C1 segment of cervical spinal cord (tissue), 14 donors: ENCODE measurements at regions not wholly inside any gene's neighbourhood (a gene's known extent, or its start where the extent isn't known, plus 50 kb on each side); places are given as distances from the start of the nearest gene placed in this dataset.

ENCODE experiments used
- DNase-seq, 14 donors: peaks; one replicate each; lab custom pipeline; 2025; lab: John Stamatoyannopoulos, UW

DNA sequence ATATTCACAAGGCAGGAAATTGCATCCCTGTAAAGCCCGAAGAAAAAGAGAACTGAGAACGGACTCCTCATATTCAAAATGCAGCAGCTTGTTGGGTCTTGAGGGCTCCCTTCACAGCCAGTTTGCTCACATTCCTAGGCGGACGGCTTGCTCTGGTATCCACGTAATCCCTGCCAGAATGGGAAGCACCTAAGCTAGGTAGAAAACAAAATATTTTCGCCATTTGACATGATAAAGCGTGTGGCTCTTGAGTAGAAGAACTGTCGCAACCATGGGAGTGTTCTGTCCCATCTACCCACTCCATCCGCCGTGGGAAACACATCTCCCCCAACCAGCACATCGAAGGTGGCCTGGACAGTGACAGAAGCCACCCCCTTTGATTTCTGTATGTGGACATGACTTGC lies 183.1 kb downstream of the GAS1 start:
- DNase-seq = no peak

DNA sequence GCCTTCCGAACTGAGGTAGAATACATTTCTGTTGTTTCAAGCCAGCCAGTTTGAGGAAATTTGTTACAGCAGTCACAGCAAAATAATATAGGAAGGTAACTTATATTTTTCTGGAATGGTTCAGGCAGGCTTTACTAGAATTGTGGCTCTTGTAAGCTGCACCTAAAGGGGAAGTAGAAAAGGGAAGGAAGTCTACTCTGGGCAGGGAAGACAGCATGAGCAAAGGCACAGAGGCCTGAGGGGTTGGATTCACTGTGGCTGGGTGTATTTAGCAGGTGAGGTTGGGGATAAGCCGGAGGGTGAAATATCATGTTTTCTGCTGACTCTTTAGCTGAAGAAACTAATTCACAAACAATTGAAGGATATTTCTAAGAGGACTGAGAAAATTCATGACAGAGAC lies 183.5 kb downstream of the GAS1 start:
- DNase-seq = no peak

DNA sequence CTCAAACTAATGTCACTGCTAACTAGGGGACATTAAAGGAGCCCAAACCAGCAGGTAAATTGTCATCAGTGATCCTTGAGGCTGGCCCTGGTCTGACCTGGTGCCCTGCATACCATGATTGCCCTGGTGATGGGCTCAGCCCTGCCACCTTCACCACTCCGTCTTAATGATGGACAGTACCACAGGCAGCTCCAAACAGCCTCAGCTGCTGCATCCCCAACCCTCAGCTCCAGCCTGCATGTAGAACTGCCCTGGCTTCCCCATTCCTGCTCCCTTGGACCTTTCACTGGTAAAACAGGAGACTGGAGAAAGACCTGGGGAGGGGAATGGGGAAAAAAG lies 190.0 kb downstream of the GAS1 start:
- DNase-seq = no peak

DNA sequence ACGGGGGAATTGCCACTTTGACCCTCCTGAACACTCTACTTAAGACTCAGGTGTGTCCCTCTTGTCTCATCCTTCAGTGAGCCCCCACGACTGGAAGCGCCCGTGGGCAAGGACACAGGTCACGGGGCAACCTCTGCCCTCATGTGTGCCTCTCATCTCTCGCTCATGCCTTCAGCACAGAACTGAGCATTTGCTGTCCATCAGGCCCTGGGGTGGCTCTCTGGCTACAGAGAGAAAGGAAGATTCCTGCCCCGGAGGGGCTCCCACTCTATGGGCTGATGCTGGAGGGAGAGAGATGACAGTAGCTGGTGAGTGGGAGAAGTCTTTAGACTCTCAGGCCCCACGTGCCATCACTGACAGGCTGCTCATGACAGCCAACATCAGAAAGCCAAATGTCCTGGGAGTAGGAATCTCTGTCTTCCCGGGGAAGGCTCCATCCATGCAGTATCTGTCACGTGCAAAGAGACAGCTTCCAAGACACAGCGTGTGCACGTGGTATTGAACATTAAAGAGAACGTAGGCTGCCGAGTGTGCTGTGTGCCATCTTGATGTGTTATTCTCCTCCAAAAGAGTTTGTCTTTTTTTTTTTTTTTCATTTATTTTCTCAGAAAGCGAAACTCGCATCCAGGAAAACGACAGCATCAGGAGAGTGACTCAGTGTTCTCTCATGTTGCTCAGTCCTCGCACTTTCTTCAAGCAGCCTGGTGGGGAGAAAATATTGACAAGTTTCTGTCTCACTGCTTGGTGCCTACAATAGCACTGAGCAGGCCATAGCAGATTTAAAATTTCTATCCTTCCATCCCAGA lies 190.5 kb downstream of the GAS1 start:
- no peak for DNase-seq

DNA sequence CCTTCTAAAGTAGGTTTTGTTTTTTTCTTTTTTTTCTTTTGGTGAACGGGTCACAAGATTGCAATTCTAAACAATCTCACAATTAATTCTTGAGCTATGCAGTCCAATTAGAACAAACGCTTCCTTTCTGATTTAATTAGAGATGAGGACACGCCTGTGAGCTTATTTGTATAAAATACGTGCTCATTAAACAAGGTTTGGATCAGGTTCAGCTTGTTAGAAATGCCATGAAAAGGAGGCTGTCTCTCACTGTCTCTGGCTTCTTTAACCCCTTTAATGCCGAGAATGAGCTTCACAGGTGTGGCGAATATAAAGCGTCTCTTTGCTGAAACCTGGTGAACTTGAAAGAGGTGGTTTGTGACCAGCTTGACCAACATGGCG lies 191.8 kb downstream of the GAS1 start:
- DNase-seq = no peak

DNA sequence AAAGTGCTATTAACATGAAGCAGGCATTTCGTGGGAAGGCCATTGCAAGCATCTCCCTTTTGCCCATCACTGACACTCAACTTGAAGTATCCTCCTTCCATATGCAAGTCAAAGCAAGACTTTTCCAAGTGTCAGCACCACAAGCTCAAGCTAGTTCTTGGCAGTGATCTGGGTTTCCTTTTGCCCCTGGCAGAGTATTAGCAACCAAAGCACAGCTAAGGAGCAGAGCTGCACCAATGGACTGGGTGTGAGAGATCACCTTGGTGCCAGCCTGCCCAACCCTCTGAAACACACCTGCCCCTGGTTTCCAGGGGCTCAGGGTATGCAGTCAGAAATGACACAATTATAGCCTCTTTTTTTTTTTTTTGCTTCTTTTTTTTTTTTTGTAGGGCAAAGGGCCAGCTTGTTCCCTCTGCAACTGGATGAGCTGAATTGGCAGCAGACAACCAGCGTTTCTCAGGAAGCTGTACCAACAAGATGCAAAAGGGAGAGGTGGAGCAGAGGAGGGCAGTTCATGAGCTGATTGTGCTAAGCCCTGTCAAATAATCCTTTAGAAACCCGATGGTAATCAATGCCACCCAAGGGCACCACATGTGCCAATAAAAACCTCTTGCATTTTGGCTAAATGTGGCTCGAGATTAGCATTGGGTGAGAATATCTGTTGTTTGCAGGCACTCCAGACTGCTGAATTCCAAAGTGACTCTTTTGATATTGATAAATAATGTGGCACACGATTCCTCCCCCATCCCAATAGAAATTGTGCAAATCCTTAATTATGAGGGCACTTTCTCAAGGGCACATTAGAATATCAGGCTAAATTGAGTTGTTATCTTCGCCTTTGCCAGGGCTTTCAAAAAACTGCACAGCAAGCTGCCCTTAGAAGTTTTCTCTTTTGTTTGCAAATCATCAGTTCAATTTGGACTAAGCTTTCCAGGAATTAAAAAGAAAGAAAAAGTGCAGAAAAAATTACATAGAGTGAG lies 192.4 kb downstream of the GAS1 start:
- DNase-seq = no peak

DNA sequence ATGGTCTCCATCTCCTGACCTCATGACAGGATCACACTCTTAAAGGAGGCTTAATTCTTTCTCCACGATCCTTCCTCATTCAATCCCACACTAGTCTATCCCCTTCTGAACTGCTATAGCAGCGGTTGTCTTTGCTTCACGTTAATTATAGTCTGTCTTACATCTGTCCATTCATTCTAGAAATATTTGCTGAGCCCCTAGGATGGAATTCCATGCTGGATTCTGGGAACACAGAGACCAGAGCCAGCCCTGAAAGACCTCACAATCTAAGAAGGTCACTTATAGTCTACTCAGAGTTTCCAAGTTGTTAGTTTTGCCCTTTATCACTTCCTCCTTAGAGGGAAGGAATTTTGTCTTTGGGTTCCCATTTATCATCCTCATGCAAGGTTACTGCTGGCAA lies 193.5 kb downstream of the GAS1 start:
- no peak for DNase-seq

DNA sequence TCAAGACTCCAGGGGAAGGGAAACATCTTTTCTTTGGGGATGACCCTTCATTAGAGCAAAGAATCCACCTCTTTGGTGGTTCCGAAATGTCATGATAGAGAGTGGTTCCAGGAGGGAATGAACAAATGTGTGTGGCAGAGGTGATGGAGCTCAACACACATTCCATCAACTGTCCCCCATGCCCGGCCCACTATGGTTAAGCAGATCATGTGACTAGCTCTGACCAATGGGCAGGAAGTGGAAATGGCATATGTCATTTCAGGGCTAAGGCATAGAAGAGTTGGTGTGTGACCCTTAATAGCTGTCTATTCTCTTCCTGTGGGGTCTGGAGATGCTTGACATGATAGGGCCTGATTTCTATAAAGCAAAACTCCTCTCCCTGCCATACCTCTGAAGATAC lies 194.6 kb downstream of the GAS1 start:
- no peak for DNase-seq

DNA sequence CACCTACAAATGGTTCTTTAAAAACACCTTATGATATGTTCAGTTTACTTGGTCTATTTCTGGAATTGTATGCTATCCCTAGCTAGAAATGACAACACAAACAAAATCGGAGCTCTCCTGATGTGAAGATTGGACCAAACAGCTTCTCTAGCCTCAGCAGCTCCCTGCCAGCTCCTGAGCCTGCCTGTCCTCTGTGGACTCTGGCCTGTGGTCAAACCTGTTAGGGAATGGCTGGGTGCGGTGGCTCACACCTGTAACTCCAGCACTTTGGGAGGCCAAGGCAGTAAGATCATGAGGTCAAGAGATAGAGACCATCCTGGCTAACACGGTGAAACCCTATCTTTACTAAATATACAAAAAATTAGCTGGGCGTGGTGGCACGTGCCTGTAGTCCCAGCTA lies 195.3 kb downstream of the GAS1 start:
- no peak for DNase-seq

DNA sequence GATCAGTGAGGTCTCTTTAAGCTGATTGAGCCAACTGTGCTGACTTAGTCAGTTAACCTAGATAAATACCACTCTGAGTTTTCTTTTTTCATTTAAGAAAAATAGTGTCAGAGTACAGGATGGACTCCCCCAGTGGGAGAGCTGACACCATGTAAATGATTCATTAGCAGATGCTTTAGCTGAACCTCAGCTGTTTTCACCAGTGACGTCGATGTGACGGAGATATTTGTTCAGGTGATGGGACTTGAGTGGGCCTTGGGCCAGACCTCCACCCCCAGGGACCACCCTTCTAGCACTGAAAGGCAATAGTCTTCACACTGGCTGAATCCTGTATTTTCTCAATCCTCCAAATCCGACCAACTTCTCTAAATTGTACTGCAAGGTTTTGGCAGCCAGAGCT lies 196.1 kb downstream of the GAS1 start:
- no peak for DNase-seq

DNA sequence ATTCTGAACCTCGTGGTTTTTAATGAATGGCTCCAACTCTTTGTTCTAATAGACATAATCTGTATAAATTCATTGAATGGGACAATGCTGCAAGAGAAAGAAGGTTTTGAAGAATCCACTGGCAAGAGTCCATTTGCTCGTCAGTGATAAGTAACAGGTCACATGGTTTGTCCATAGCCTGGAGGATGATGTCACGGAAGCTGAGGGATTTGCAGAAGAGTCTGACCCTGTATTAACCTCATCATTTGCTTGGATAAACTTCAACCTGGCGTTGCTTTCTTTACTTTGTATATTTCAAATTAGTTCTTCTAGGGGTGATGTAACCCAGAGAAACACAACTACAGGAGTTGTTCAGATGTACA lies 197.4 kb downstream of the GAS1 start:
- DNase-seq = no peak

DNA sequence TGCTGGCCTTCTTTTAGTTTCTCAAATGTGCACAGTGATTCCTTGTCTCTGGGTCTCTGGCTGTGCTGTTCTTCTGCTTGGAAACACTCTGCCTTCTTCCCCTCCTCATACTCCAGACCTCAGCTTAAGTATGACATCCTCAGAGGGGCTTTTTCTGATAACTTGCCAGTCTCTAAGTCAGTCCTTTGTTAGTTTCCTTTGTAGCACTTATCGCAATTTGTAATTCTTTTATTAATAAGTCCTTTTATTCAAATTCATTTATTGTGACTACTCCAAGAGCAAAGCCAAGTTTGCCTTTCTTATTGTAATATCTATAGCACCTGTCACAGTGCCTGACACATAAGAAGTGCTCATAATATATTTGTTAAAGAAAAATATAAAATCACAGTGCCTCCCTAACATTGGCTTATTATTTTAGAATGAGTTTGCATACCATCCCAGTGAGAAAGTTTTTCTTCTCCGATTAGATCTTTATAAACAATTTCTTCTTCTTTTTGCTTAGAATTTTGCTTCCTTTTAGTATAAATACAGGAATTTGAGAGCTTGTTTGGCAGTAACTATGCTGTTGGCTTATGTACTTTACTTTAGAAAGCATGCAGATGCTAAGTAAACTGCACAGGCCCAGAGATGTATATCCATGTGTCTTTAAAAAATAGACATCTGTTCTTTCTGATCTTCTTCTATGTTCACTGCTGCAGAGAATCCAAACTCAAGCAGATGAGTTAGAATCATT lies 198.0 kb downstream of the GAS1 start:
- no peak for DNase-seq

DNA sequence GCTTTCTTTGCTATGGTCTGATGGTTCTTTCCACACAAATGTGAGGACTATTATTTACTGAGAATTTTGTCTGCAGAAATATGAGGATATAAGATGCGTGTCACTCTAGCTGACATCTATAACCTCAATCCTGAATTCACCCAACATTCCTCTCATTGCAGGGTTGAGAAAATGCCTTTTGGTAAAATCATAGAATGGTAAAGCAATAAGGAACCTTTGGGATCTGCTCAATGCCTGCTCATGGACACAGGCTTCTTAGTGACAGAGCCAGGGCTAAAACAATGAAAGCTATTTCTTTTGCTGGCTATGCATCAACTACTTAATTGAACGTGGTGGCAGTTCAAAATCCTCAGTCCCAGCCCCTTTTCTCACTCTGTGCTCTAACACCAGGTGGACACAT lies 199.6 kb downstream of the GAS1 start:
- no peak for DNase-seq

DNA sequence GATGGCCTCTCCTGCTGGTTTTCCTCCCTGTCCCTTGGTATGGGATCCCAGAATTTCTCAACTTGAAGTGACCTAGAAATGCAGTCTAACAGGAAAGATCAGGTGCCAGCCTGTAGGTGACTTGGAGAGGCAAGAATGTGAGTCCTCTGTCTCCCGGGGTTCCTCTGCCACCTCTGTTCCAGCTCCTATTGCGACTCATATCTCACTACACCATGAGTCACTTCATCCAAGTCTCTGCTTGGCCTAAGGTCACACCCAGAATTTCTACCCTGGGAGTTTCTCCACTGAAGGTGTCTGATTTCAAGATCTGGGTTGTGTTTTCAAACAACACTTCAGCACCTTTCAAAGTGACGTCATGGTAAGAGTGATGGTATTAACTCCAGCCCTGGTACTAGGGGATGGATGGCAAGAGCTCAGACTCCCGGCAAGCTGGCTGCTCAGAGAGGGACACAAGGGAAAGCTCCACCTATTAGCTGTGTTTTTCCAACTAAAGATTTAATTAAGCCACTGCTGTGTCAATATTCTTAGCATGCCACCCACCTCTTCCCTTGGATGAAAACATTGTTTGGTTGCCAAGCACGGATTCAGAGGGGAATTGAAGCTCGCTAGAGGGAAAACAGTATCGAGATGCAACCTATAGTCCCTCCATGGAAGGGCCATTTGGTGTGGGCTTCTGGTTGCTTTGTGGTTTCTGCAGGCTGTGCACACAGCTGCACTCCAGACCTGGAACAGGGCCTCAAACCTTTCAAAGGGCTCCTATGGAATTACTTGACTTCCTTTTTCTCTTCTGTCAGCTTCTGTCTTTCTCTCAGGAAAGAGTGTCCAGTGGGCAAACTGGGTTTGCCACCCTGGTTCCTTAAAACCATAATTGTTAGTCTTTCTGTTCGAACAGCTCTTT lies 205.7 kb downstream of the GAS1 start:
- no peak for DNase-seq

DNA sequence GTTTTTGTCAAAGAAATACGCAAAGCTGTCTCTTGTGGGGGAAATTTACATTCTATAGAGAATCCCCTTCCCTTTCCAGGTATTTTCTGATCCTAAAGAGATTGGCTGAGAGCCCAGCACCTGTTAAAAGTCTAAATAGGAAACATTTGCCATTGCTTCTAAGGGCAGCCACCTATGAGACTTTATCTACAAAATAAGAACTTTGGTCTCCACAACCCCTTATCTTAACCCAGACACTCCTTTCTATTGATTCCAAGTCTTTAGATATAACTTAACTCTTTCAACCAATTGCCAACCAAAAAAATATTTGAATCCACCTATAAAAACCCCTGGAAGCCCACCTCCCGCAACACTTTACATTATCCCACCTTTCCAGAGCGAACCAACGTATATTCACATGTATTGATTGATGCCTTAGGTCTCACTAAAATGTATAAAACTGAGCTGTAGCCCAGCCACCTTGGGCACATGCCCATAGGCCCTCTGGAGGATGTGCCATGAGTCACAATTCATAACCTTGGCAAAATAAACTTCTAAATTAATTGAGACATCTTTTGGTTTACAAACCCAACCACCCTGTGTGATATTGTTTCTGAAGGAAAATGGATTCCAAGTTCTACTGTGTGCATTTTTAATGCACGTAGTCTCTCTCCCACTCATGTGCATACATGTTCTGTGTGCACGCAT lies 211.4 kb downstream of the GAS1 start:
- DNase-seq = no peak

DNA sequence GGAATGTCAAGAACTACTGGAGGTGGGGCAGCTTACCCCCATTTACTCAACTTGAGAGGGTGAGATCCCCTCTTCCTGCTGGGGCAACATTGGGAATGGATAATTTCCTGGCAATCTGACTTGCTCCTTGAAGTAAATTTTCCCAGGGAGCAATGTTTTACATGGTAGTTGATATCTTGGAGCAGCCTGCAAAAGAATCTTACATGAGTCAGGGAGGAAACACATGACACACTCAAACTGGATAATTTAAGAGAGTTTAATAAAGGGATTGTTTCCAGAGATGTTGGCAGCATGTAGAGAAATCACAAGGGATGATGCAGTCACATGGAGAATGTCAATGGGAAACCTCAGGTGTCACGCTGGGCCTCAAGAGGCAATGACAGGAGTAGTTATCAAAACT lies 212.5 kb downstream of the GAS1 start:
- DNase-seq = no peak

DNA sequence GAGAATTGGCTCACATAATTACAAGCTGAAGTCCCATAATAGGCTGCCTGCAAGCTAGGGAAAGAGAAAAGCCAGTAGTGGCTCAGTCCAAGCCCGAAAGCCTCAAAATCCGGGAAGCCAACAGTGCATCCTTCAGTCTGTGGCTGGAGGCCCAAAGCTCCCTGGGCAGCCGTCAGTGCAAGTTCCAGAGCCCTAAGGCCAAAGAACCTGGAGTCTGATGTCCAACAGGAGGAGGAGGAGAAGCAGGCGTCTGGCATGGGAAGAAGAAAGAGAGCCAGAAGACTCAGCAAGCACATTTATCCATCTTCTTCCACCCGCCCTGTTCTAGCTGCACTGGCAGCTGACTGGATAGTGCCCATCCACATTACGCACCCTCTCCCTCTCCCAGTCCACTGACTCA lies 213.4 kb downstream of the GAS1 start:
- peak in 1 of 14 donors; percentile 16 for DNase-seq

DNA sequence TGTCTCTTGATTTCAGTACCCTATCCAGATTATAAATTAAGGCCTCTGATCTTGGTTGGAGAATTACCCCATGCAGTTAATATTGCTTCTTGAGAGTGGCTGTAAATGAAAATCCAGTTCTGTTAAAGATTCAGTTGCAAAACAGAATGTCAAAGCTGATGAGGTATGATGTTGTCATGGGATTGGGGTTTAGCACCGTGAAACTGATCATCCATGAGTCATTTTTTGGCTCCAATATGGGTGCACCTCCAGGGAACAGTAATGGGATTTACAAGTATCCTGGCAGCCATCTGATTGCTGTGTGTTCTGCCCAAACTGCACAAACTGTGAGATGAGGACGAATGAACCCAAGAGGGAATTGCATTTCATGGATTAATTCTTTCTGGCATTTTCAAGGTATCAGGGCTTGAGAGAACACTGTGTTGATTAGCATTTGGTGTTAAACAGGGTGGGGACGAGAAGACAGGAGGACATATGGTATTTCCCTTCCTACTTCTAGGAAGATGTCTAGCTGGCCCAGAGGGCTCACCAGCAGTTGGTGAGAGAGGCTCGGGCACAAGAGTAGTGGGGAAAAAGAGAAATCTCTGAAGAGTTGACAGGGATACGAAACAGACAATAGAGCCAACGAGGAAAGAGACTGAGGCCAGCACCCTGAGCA lies 214.7 kb downstream of the GAS1 start:
- no peak for DNase-seq

DNA sequence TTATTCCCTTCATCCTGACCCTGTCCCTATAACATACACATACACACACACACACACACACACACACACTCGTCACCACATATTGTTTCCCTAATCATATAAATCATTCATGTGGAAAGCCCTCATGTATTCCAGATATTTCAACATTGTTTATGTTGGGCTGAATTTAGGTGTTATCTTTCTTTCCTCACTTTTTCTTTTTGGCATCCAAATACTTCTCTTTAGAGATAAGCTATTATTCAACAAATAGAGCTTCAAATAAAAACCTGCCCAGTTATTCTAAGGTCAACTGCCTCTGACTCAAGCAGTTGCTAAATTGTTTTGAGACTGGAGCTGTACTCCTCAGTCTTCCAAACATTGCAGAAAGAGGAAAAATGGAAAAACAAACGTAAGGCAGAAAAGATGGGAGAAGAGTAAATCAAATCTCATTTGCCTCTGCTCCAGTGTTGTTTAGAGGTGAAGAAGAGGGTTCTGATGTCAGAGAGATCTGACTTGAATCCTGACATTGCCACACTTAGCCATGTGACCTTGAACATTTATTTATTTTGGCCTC lies 215.7 kb downstream of the GAS1 start:
- DNase-seq = no peak
